B cell (primary cell): ENCODE measurements at regions not wholly inside any gene's neighbourhood (a gene's known extent, or its start where the extent isn't known, plus 50 kb on each side); places are given as distances from the start of the nearest gene placed in this dataset.

Experiments
- ATAC-seq: fragments of 200-7000 bp; cut with Tn5 transposase; one replicate; pipeline ENCODE4 v1.10.0; 2021; ENCODE audit warnings: low read depth, mild to moderate bottlenecking, moderate number of reproducible peaks, moderate library complexity
- CTCF ChIA-PET: fragments of 350-600 bp; sonication (Branson Sonifier 250); formaldehyde crosslinking; loops from one replicate; lab custom pipeline; 2021; ENCODE audit warnings: antibody characterized with exemption, inconsistent platforms; lab: Charles Lee
- POLR2A ChIA-PET: fragments of 350-600 bp; sonication (Branson Sonifier 250); formaldehyde crosslinking; loops from one replicate; lab custom pipeline; 2021; ENCODE audit warnings: antibody characterized with exemption; lab: Charles Lee
- DNase-seq: peaks from one replicate; pipeline ENCODE4 v3.0.0; 2013
- H2AFZ ChIP-seq: 2 replicates; pipeline ENCODE4 v1.6.1; 2012; ENCODE audit warnings: mild to moderate bottlenecking, low read depth, low read length; ENCODE audit not compliant: insufficient read depth, poor library complexity, severe bottlenecking
- H3K27ac ChIP-seq, 2 donors: 1 replicate in 1 of 2; 2 replicates in 1 of 2; pipeline ENCODE4 v1.5.1; 2012 to 2013; ENCODE audit warnings: low read length in 2 of 2, mild to moderate bottlenecking in 2 of 2, moderate library complexity in 1 of 2
- H3K27me3 ChIP-seq, 4 experiments: fragments of 200-600 bp in 1 of 4; sonication (generic) in 1 of 4; replicated peaks in 1 of 4; 1 replicate in 2 of 4; 2 replicates in 2 of 4; pipeline versions ENCODE4 v1.6.1 to v1.7.0; 2013 to 2016; ENCODE audit warnings: low read length in 3 of 4, mild to moderate bottlenecking in 2 of 4, mixed read lengths in 1 of 4, moderate library complexity in 1 of 4; ENCODE audit not compliant: insufficient read depth in 4 of 4, control insufficient read depth in 3 of 4; ENCODE audit errors: control extremely low read depth in 1 of 4
- H3K36me3 ChIP-seq, 2 experiments: replicated peaks in 1 of 2; 1 replicate in 1 of 2; 2 replicates in 1 of 2; pipeline versions ENCODE4 v1.6.1 to v1.7.1; 2013; ENCODE audit warnings: low read length in 1 of 2; ENCODE audit not compliant: insufficient read depth in 2 of 2, control insufficient read depth in 1 of 2; ENCODE audit errors: control extremely low read depth in 1 of 2, extremely low read depth in 1 of 2
- H3K4me1 ChIP-seq, 2 donors: fragments of 200-600 bp in 1 of 2; sonication (generic) in 1 of 2; 1 replicate in 1 of 2; 2 replicates in 1 of 2; pipeline versions ENCODE4 v1.5.1 to v1.6.1; 2013 to 2017; ENCODE audit warnings: low read length in 2 of 2; ENCODE audit not compliant: control insufficient read depth in 2 of 2, insufficient read depth in 2 of 2
- H3K4me2 ChIP-seq: replicated peaks from 2 replicates; pipeline ENCODE3; 2012; ENCODE audit warnings: mild to moderate bottlenecking, low read depth, low read length; ENCODE audit not compliant: poor library complexity, severe bottlenecking
- H3K4me3 ChIP-seq, 5 experiments: fragments of 200-600 bp in 1 of 5; sonication (generic) in 1 of 5; 1 replicate in 3 of 5; 2 replicates in 2 of 5; pipeline versions ENCODE4 v1.5.1 to v1.7.0; 2011 to 2016; ENCODE audit warnings: low read length in 4 of 5, mild to moderate bottlenecking in 4 of 5, low read depth in 2 of 5, control low read depth in 1 of 5, moderate library complexity in 1 of 5; ENCODE audit not compliant: insufficient read depth in 1 of 5; ENCODE audit errors: control extremely low read depth in 1 of 5, extremely low read depth in 1 of 5
- H3K79me2 ChIP-seq: fragments of 200-600 bp; sonication (generic); one replicate; pipeline ENCODE4 v1.6.0; 2016; ENCODE audit warnings: low read length; ENCODE audit not compliant: control insufficient read depth, insufficient read depth
- H3K9ac ChIP-seq: fragments of 200-600 bp; sonication (generic); 2 replicates; pipeline ENCODE4 v1.6.1; 2017; ENCODE audit warnings: mild to moderate bottlenecking, low read length, moderate library complexity
- H3K9me3 ChIP-seq, 3 donors: one replicate each; pipeline versions ENCODE4 v1.6.1 to v1.7.1; 2013; ENCODE audit warnings: low read length in 2 of 3; ENCODE audit not compliant: control insufficient read depth in 2 of 3, insufficient read depth in 1 of 3; ENCODE audit errors: control extremely low read depth in 1 of 3
- H4K20me1 ChIP-seq: 2 replicates; pipeline ENCODE4 v1.6.0; 2012; ENCODE audit warnings: mild to moderate bottlenecking, low read length; ENCODE audit not compliant: insufficient read depth, control insufficient read depth, poor library complexity, severe bottlenecking
- H3K27ac Mint-ChIP-seq: one replicate; pipeline ENCODE4 v1.8.0; 2021; ENCODE audit warnings: mixed read lengths
- H3K27me3 Mint-ChIP-seq: one replicate; pipeline ENCODE4 v1.8.0; 2021; ENCODE audit warnings: mixed read lengths
- H3K4me1 Mint-ChIP-seq: one replicate; pipeline ENCODE4 v1.8.0; 2021; ENCODE audit warnings: mixed read lengths
- H3K4me3 Mint-ChIP-seq: one replicate; pipeline ENCODE4 v1.8.0; 2021; ENCODE audit warnings: mixed read lengths
- H3K9me3 Mint-ChIP-seq: one replicate; pipeline ENCODE4 v1.8.0; 2022; ENCODE audit warnings: mixed read lengths; ENCODE audit not compliant: insufficient read depth
- CTCF ChIP-seq: fragments of 200-600 bp; IDR thresholded peaks from one replicate; pipeline ENCODE4 v1.8.0; 2022; ENCODE audit warnings: antibody characterized with exemption, mild to moderate bottlenecking
- EZH2 ChIP-seq: IDR thresholded peaks from 2 replicates; pipeline ENCODE4 v1.6.1; 2012; ENCODE audit warnings: borderline replicate concordance, low read depth, mild to moderate bottlenecking, moderate library complexity, low read length; ENCODE audit not compliant: insufficient read depth, poor library complexity, severe bottlenecking
- WGBS: methylation state at CpG from one replicate; pipeline ENCODE4 v1.1.5; 2013; ENCODE audit warnings: missing lambda C conversion rate; ENCODE audit not compliant: insufficient coverage; 5-methylcytosine and 5-hydroxymethylcytosine counted together
- intact Hi-C: fragments of 100-400 bp; cut with micrococcal nuclease; formaldehyde crosslinking; loops from one replicate; pipeline ENCODE4 v1.10.0; 2022

- Histone ChIP-seq H3K79me2 (no peaks in the 10 kb centered on the region), H2AFZ (no peak overlapping the region), H3K9ac (no peak overlapping the region), H3K4me2 (no peak overlapping the region), H3K36me3 (peaks cover 0 to 1% of the 10 kb centered on the region in 2 experiments), H4K20me1 (no peaks in the 10 kb centered on the region), H3K9me3 (peaks cover 11 to 33% (median 15%) of the 10 kb centered on the region in 3 donors), H3K4me1 (peaks cover 4 to 6% of the 10 kb centered on the region in 2 donors), H3K4me3 (no peak overlapping the region), H3K27me3 (peaks cover 0 to 11% (median 0%) of the 10 kb centered on the region in 4 experiments), H3K27ac (no peak overlapping the region)
- intact Hi-C loops = no loop called here
- ChIA-PET CTCF (interaction anchor here (0.9 kb wide), 1 partner anchor 293 kb away, joined by 3 read pairs; no protein-coding TSS in a partner anchor), POLR2A (interaction anchor here (0.7 kb wide), 1 partner anchor 117 kb away, joined by 8 read pairs; no protein-coding TSS in a partner anchor)
- TF ChIP-seq CTCF (no peak), EZH2 (no peak)
- no CpG with 5 or more reads among the region's 2 CpGs for WGBS
- Mint-ChIP-seq H3K27ac (no peak overlapping the region), H3K4me1 (peaks cover 9% of the 10 kb centered on the region), H3K9me3 (peaks cover 18% of the 10 kb centered on the region), H3K4me3 (no peak overlapping the region), H3K27me3 (peaks cover 10% of the 10 kb centered on the region)
- DNase-seq (no peak), ATAC-seq (no peak)
These were observed 438.7 kb upstream of the PROK2 start for GRCh38 chr3:72223628-72224027.

- DNase-seq = no peak
- Mint-ChIP-seq H3K4me1 (peaks cover 8% of the 10 kb centered on the region), H3K27me3 (peaks cover 5% of the 10 kb centered on the region), H3K4me3 (no peak overlapping the region), H3K27ac (no peak overlapping the region), H3K9me3 (peaks cover 18% of the 10 kb centered on the region)
- H3K9ac ChIP-seq = no peak overlapping the region
- TF ChIP-seq CTCF = no peak
- TF ChIP-seq EZH2 = no peak
- no peak for ATAC-seq
- H3K4me2 ChIP-seq = no peak overlapping the region
- peaks cover 0 to 6% (median 0%) of the 10 kb centered on the region in 4 experiments for H3K27me3 ChIP-seq
- H2AFZ ChIP-seq = no peak overlapping the region
- no peaks in the 10 kb centered on the region for H4K20me1 ChIP-seq
- H3K4me1 ChIP-seq = peaks cover 4 to 6% of the 10 kb centered on the region in 2 donors
- ChIA-PET POLR2A (no interaction called here), CTCF (no interaction called here)
- H3K79me2 ChIP-seq = no peaks in the 10 kb centered on the region
- no peak overlapping the region for H3K27ac ChIP-seq
- H3K4me3 ChIP-seq = no peak overlapping the region
- intact Hi-C loops = no loop called here
- H3K9me3 ChIP-seq = peaks cover 10 to 33% (median 15%) of the 10 kb centered on the region in 3 donors
- WGBS = no CpG with 5 or more reads among the region's 2 CpGs
- H3K36me3 ChIP-seq = peaks cover 0 to 1% of the 10 kb centered on the region in 2 experiments
These were observed 438.2 kb upstream of the PROK2 start for GRCh38 chr3:72223116-72223515.
